GM18951 (cell line): ENCODE measurements at regions not wholly inside any gene's neighbourhood (a gene's known extent, or its start where the extent isn't known, plus 50 kb on each side); places are given as distances from the start of the nearest gene placed in this dataset.

Experiments
- POLR2A ChIP-seq: IDR thresholded peaks from 4 replicates; pipeline ENCODE4 v1.6.1; 2011; ENCODE audit warnings: mild to moderate bottlenecking; ENCODE audit not compliant: insufficient read length, insufficient read depth; ENCODE audit errors: extremely low read depth
- in situ Hi-C: fragments of 300-500 bp; cut with MboI; formaldehyde crosslinking; loops from one replicate; pipeline ENCODE4 v1.12.0; 2022; ENCODE audit warnings: low sequenced_read_pairs, mixed read lengths, inconsistent platforms; ENCODE audit not compliant: unreplicated experiment

DNA sequence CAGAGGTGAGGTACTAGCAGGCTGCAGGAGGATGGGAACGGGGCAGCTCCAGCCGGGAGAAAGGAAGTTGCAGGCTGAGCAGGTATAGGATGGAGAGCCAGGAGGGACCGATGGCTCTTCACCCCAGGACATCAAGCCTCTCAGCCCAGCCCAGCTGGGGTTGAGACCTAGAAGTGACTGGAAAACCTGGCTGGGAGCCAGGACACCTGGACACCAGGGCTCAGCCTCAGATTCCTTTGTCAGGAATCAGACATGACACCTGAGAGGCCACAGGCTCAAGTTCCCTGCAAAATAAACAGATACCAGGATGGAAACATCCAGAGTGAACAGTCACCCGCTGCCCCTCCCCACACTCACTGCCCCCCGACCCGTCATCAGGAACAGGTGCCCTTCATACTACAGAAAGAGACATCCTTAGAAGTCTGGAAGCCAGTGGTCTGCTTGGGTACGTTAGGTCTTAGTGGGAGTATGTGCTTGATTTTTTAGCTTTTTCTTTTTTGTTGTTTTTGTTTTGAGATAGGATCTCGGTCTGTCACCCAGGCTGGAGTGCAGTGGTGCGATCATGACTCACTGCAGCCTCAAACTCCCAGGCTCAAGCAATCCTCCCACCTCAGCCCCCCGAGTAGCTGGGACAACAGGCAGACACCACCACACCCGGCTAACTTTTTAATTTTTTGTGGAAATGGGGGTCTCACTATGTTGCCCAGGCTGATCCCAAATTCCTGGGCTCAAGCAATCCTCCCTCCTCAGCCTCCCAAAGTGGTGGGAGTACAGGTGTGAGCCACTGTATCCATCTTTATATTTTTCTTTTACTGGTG lies 74.5 kb upstream of the CALM2 start:
- in situ Hi-C loops = no loop called here
- no peak for TF ChIP-seq POLR2A

DNA sequence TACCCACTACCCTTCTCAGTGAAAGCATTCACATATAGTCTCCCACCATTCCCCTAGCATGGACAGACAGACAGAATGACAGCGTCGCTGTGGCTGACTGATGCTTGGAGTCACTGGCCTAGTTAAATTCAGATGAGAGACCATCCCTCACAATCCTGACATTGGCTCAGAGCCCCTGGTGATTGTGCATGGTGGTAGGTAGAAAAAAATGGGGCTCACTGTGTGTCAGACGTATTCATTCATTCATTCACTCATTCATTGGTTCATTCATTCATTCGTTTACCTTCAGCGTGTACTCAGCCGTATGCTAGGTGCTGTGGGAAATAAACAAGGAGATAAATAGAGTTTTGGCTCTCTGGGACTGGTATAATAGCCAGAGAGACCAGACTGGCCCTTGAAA lies 73.6 kb upstream of the CALM2 start:
- in situ Hi-C loops = no loop called here
- TF ChIP-seq POLR2A = no peak

DNA sequence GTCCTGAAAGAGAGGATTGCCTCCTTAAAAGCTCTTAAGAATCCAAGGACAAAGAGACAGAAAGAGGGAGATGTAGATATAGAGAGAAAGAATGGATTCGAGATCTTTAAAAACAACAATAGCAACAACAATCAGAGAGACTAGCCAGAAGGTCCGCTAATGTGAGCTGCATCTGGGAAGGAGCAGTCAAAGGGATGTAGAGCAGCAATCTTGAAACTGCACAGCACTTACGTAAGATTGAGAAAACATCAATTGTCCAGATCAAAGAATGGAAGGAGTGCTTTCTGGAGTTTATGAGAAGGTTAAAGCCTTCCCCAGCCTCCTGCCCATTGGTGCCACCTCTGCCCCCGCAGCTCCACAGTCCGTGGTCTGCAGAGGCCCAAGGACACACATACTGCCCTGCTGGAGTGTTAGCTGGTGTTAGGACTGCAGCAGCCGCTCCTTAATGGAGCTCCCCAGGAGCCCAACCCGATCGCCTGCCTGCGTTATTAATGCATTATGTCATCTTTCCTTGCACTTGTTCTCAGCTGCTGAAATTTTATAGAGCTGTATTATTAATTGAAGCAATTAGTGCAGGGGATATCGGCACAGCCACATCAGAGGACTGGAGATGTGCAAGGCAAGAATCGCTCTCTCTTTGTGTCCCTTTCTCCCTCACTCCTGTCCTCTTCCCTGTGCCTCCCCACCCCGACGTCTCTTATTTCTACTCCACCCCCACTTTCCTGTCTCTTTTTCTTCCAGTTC lies 73.0 kb upstream of the CALM2 start:
- in situ Hi-C loops = no loop called here

DNA sequence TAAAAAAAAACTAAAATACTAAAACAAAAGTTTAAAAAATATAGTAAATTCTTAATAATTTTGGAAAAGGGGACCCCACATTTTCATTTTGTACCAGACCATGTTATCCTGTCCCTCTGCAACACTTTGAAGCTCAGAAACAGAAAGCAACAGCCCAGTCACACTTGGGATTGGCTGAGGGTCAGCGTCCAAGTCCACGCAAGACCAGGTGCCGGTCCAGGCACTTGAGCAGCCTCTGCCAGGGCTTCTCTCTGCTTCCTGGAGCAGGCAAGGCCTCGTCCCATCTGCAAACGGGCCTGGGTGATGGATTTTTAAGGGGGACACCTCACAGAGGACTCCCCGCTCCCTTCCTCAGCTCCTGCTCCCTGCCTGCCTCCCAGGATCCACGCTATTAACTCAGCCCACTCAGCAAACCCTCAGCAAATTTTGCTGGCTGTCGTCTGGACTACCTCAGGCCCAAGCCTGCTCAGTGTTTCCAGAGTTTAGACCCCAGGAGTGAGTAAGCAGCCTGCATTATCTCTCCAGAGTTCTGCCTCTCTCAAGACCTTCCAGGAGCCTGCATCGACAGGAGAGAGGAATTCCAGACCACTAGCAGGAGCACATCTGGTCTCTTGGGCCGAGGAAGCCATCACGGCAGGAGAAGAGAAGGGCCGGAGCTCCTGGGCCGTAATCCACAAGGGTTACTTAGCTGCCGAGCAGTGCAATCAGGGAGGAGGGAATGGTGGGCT lies 67.4 kb upstream of the CALM2 start:
- TF ChIP-seq POLR2A = no peak
- in situ Hi-C loops = no loop called here

More for the DNA sequence above, 73.0 kb upstream of the CALM2 start:
- no peak for TF ChIP-seq POLR2A

DNA sequence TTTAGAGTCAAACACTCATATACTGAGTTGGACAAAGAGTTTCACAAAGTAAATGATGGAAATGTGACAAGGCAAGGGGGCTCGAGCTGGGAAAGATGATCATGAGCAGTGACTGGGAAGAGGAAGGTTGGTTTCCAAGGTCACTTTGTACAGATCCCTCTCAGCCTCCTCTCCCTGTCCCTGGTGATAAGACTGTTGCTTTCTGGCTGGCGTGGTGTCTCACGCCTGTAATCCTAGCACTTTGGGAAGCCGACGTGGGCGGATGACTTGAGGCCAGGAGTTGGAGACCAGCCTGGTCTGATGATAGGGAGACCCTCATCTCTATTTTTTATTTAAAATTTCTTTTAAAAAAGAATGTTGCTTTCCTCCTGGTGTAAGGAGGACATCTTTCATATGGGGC lies 65.4 kb upstream of the CALM2 start:
- TF ChIP-seq POLR2A = no peak
- in situ Hi-C loops = no loop called here

DNA sequence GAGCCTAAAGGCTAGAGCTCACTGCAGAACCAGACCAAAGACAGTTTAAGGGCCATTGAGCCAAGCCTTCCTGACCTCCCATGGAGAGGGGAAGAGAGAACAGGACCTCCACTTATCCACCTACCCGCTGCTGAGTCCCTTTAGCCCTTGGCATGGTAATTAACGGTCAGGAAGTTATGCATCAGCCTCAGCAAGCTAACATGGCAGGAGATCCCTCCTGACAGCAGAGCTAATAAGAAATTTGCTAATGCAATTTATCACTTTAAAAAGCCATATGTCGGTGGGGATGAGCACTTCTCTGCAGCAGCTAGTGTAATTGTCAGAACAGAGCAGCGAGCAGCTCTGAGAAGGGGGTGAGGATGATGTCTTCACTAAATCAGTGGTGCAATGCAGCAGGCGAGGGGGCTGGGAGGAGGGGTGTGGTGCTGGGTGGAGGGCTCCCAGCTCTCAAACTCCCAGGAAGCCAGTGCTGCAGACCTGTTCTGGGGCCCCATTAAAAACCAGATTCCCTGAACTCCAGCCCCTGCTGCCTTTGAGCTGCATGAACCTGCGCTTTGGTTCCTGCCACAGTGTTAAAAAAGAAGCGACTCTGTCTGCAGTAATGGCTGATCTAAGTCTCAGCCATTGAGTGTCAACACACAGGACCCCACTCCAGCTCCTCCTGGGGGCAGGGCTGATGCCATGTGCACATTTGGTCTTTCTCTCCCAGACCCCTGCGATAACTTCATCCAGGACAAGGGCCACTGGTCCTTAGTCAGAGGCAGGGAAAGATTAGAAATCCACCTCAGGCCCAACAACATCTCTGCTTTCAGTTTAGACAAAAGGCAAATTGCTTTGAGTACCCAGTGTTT lies 63.0 kb upstream of the CALM2 start:
- in situ Hi-C loops = no loop called here
- TF ChIP-seq POLR2A = no peak

DNA sequence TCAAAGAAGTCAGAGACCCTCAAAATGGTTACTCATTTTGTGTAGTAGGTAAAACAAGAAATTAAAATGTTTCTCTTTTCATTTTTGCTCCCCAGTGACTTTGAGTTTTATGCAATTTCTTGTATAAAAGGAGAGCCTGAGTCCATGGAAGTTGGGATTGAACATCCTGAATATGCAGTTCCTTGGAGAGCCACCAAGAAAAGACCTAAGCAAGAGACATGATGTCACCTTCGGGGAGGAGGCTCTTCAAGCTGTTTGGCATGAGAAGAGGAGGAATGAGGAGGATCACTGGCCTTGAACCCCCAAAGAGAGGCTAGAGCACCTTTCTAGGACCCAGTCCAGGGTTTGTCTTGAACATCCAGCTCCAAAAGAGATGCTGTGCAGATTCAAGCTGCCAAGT lies 62.3 kb upstream of the CALM2 start:
- TF ChIP-seq POLR2A = no peak
- in situ Hi-C loops = no loop called here

DNA sequence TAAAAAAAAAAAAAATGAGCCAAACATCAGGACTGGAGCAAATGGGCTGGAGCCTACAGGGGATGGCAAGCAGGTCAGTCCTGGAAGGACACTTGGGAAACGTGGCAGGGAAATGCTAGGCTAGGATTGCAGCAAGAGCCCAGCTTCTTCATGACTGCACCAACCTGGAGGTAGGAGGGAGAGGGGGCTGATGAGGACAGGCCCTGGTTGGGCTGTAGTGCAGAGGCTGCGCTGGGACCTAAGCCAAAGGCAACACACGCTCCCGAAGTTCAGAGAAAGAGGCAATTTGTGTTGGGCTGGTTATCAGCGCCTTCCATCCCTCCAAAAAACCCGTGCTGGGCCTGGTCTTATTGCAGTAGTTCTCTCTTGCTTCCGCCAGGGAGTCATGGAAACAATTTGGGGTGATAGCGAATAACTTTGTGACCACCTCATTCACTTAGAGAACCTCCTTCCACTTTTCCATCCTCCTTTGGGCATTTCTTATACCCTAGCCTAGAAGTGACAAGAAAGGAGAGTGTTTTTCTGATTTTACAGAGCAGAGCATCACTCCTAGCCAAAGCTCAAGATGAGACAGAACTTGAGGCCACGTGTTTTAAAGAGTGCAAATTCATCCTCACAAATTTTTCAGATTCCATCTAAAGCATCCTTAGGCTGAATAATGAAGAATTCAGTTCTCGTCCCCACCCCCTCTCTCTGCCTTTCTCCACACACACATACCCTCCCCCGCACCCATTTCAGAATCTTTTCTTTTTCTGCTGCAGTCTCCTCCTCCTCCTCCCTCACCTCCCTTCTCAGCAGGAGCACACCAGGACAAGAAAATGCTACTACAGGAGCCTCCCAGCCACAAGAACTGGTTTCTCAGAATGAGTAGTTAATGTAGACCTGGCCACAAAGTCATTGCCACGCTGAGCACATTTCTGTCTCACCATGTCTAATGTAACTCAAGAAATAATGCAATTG lies 61.3 kb upstream of the CALM2 start:
- TF ChIP-seq POLR2A = no peak
- in situ Hi-C loops = no loop called here

DNA sequence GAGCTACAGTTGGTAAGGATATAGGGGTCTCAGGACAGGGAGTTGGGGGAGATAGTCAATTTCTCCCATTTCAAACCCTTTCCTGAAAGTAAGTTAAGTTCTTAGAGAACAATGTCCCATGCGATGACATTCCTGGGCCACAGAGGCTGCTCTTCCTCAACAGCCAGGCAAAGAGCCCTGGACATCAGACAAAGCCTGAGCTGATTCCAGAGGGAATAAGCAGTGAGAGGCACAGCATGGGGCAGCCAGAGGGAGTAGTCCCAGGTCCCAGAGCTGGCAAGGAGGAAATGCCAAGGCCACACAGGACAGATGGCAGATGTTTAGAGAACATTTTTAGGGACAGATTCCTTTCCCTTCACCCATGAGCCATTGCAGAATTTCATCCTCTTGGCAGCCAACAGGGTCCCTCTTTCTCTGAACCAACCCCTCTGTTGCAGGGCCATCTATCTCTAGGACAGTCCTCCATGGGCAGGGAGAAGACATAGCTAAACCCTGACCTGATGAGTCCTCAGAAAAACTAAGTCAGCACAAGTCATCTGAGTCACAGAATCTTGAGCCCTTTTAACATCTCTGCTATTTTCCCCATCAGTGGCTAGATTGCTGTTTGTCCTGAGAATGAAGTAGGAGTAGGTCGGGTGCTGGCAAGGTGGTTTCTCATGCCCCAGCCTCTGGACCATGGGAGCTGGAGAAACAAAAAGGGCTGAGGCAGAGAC lies 60.3 kb upstream of the CALM2 start:
- no peak for TF ChIP-seq POLR2A
- in situ Hi-C loops = no loop called here

DNA sequence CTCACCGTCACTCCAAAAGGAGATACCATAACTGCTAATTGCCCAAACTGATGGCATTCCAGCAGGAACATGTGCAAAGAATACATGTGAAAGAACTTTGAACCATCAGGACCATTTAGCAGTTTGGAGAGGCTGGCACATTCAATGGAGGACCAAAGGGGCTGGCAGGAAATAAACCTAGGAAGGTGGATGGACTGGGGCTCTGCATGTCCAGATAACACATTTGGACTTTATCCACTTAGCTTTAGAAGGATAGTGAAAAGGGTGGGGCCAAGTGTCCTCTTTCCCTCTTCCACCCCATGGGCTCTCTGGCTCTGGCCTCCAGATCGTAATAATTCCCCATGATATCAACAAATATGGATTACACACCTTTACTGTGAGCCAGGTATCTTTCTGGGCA lies 58.8 kb upstream of the CALM2 start:
- TF ChIP-seq POLR2A = no peak
- in situ Hi-C loops = no loop called here

DNA sequence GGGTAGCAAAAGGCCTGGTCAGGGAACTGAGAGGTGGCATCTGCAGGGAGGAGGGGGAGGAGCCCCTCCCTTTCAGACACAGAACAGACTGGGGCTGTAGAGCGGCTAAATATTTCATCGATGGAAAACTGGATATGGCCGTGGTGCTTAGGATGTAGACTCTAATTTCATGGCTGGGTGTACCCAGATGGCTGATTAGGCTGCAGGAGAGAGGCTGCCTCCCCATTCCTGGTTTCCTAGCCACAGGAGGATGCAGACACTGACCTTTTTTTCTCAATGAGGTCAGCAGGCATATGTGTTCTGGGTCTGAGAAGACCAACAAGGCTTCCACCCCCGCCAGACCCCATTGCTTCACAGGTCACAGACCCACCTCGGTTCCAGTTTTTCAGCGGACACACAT lies 58.1 kb upstream of the CALM2 start:
- no peak for TF ChIP-seq POLR2A
- in situ Hi-C loops = no loop called here
